Testis (tissue), 2 donors: ENCODE measurements at regions not wholly inside any gene's neighbourhood (a gene's known extent, or its start where the extent isn't known, plus 50 kb on each side); places are given as distances from the start of the nearest gene placed in this dataset.

Source experiments
- DNase-seq: peaks from one replicate; pipeline ENCODE4 v3.0.0-alpha.2; 2019
- H3K27ac ChIP-seq, 2 donors: fragments of 200-600 bp; sonication (generic); one replicate each; pipeline ENCODE4 v1.5.1; 2019
- H3K27me3 ChIP-seq: fragments of 200-600 bp; sonication (generic); one replicate; pipeline ENCODE4 v1.5.1; 2019
- H3K36me3 ChIP-seq: fragments of 200-600 bp; sonication (generic); one replicate; pipeline ENCODE4 v1.5.1; 2017; ENCODE audit warnings: low read depth; ENCODE audit errors: missing control alignments
- H3K4me1 ChIP-seq: fragments of 200-600 bp; sonication (generic); one replicate; pipeline ENCODE4 v1.5.1; 2019
- H3K4me3 ChIP-seq, 2 donors: fragments of 200-600 bp; sonication (generic); one replicate each; pipeline ENCODE4 v1.5.1; 2017 to 2019
- H3K9me3 ChIP-seq: fragments of 200-600 bp; sonication (generic); one replicate; pipeline ENCODE4 v1.5.1; 2017
- POLR2A ChIP-seq: fragments of 450-650 bp; IDR thresholded peaks from one replicate; pipeline ENCODE4 v1.6.1; 2017; ENCODE audit warnings: antibody characterized with exemption, mild to moderate bottlenecking, moderate library complexity
- WGBS, 2 donors: methylation state at CpG; one replicate each; pipeline ENCODE4 v1.1.5; 2018; 5-methylcytosine and 5-hydroxymethylcytosine counted together
- intact Hi-C: fragments of 100-400 bp; cut with DNase I; formaldehyde crosslinking; loops from one replicate; pipeline ENCODE4 v1.15.1; 2023; ENCODE audit warnings: low total_unique reads
- TF ChIP-seq, protein P1 (sequence below), 3 experiments: fragments of 450-650 bp in 2 of 3; fragments of 200-600 bp in 1 of 3; sonication (generic) in 1 of 3; IDR thresholded peaks; one replicate each; pipeline ENCODE4 v1.5.1; 2016 to 2019; ENCODE audit warnings: antibody characterized with exemption in 3 of 3, mild to moderate bottlenecking in 2 of 3, moderate library complexity in 1 of 3

DNA sequence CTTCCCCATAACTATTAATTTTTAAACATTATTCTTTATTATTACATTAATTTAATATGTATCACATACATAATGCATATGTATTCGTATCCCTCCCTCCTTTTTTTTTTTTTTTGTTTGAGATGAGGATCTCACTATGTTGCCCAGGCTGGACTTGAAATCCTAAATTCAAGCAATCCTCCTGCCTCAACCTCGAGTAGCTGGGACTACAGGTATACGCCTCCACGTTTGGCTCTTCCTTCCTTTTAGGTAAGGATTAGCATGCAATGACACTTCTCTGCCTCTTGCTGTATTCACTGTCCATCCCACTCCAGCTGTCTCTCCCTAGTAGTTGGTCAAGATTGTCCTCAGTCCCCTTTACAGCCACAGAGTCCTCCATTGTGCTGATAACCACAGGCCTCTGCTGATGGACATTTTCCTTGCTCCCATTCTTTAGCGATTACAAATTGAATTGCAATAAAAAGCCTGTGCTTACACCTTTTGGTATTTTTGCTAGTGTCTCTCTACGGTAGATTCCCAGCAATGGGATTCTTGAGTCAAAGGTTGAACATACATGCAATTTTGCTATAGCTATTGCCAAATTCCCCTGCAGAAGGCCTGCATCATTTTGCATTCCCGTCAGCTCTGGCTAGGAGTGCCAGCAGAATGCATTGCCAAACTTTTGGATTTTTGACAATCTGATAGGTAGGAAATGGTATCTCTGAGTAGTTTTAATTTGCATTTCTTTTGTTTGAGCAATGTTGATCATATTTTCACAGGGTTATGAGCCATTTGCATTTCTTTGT lies 156.6 kb downstream of the SMAD6 start:
- intact Hi-C loops: loop anchor here (10.0 kb wide), 2 partner anchors 74 to 254 kb away; no protein-coding TSS in a partner anchor
- TF ChIP-seq, protein P1, sequence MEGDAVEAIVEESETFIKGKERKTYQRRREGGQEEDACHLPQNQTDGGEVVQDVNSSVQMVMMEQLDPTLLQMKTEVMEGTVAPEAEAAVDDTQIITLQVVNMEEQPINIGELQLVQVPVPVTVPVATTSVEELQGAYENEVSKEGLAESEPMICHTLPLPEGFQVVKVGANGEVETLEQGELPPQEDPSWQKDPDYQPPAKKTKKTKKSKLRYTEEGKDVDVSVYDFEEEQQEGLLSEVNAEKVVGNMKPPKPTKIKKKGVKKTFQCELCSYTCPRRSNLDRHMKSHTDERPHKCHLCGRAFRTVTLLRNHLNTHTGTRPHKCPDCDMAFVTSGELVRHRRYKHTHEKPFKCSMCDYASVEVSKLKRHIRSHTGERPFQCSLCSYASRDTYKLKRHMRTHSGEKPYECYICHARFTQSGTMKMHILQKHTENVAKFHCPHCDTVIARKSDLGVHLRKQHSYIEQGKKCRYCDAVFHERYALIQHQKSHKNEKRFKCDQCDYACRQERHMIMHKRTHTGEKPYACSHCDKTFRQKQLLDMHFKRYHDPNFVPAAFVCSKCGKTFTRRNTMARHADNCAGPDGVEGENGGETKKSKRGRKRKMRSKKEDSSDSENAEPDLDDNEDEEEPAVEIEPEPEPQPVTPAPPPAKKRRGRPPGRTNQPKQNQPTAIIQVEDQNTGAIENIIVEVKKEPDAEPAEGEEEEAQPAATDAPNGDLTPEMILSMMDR (IDR thresholded peaks at IDR 0.05): no peak

DNA sequence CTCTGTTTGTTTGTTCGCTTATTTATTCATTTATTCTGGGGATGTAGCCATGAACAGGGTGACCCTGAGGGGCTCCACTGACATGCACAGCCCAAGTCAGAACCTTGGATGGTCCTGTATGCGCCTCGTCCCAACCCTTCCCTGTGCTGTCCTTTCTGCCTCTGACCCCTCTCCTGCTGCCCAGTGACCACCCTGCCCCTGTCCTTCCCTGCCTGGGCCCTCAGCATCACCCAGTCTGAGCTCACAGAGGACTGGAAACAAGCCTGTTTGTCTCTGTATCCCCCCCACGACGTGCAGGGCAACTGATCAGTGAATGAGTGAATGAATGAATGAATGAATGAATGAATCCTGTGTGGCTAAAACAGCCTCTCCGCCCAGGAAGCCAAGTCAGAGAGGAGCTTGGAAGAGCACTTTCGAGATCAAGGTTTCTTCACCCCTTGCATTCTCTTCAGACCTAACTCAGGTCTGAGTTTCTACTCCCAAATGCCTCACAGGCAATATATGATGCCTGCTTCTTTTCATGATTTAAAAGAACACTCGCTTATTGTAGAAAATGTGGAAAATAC lies 157.7 kb downstream of the SMAD6 start:
- H3K9me3 ChIP-seq: no peaks in the 10 kb centered on the region
- no peak overlapping the region for H3K27ac ChIP-seq
- intact Hi-C loops: loop anchor here (10.0 kb wide), 2 partner anchors 75 to 255 kb away; no protein-coding TSS in a partner anchor
- TF ChIP-seq, protein P1 (IDR thresholded peaks at IDR 0.05): no peak
- no peak for TF ChIP-seq POLR2A
- WGBS, 2 donors: 88 to 95% methylated on average over 8 of the region's 8 CpGs
- no peak overlapping the region for H3K4me3 ChIP-seq
- H3K36me3 ChIP-seq: no peaks in the 10 kb centered on the region
- DNase-seq: peak; percentile 10
- H3K4me1 ChIP-seq: no peaks in the 10 kb centered on the region
- H3K27me3 ChIP-seq: no peaks in the 10 kb centered on the region

More for the DNA sequence above, 156.6 kb downstream of the SMAD6 start:
- Histone ChIP-seq H3K27me3 (no peaks in the 10 kb centered on the region), H3K27ac (no peak overlapping the region), H3K36me3 (no peaks in the 10 kb centered on the region), H3K4me1 (no peaks in the 10 kb centered on the region), H3K9me3 (no peaks in the 10 kb centered on the region), H3K4me3 (no peak overlapping the region)
- 73 to 80% methylated on average over 7 of the region's 7 CpGs for WGBS, 2 donors
- no peak for DNase-seq

DNA sequence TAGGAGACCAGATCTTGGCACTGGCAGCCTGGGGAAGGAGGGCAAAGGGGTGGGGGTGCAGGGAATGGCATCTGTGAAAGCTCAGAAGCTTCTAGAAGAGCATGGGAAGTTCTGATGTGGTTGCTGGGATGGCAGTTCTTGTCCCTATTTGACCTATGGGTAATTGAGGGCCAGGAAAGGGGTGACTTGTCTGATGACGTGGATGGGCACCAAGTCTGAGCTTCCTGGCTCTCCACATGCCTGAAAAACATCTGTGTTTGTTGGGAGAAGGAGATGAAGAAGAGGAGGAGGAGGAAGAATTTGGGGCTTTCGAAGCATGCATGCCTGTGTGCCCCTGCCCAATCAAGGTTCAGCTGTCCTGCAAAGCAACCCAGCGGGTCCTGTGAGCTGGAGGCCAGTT lies 158.8 kb downstream of the SMAD6 start:
- Histone ChIP-seq H3K27me3 (no peaks in the 10 kb centered on the region), H3K27ac (no peak overlapping the region), H3K4me1 (no peaks in the 10 kb centered on the region), H3K4me3 (no peak overlapping the region), H3K9me3 (no peaks in the 10 kb centered on the region), H3K36me3 (no peaks in the 10 kb centered on the region)
- DNase-seq: no peak
- 89 to 93% methylated on average over 3 of the region's 3 CpGs for WGBS, 2 donors
- intact Hi-C loops: no loop called here
- TF ChIP-seq, protein P1 (IDR thresholded peaks at IDR 0.05): no peak
- no peak for TF ChIP-seq POLR2A

DNA sequence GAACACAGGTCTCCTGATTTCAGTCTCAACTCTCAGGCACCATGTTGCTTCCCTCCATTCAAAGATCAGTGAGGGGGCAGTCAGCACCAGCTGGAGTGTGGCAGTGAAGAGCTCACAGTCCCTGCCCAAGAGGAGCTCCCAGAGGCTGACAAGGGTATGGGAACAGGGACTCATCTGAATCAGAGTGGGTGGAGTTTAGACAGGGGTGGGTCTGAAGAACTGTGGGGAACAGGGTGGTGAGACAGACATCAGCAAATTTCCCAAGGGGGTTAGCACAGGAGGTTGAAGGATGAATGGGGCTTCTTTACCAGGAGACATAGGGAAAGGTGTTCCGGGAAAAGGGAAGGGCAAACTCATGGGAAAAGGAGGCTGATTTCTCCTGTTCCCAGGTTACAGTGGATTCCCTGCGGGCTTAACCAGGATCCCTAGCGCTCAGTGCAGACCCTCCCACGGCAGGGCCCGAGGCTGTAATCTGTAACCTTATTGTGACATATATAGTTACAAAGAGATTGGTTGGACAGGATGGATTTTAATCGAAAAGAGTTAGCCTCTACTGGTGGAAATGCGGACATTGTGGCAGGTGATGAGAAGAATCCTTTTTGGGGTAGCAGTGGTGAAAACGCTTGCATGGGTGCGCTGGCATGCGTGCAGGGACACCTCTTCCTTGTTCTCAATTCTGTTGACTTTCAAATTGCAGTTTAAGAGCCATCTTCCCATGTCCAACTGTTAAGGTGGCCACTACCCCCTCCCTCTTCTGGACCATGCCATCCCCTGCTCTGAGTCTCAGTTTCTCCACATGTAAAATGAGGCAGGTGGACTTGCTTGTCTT lies 160.3 kb downstream of the SMAD6 start:
- no peaks in the 10 kb centered on the region for H3K27me3 ChIP-seq
- intact Hi-C loops: no loop called here
- no peaks in the 10 kb centered on the region for H3K36me3 ChIP-seq
- WGBS, 2 donors: 78% methylated on average over 10 of the region's 10 CpGs
- H3K4me1 ChIP-seq: no peaks in the 10 kb centered on the region
- peak; percentile 9 for DNase-seq
- no peak overlapping the region for H3K27ac ChIP-seq
- H3K4me3 ChIP-seq: no peak overlapping the region
- TF ChIP-seq POLR2A: no peak
- TF ChIP-seq, protein P1 (IDR thresholded peaks at IDR 0.05): no peak
- no peaks in the 10 kb centered on the region for H3K9me3 ChIP-seq
